ENCODE measurements at regions not wholly inside any gene's neighbourhood (a gene's known extent, or its start where the extent isn't known, plus 50 kb on each side); places are given as distances from the start of the nearest gene placed in this dataset.

- ATAC-seq: no peak
Observed at GRCh38 chr18:8893221-8893620, 187.9 kb downstream of the MTCL1 start.

GRCh38 chr18:8893628-8894231 lies 188.4 kb downstream of the MTCL1 start:
- ATAC-seq: no peak
- TF ChIP-seq ARNTL (CRISPR knock-in tag; IDR thresholded peaks at IDR 0.05; ENCODE audit: borderline replicate concordance, low read depth): no peak
- TF ChIP-seq PPARA (CRISPR knock-in tag; IDR thresholded peaks at IDR 0.05; ENCODE audit: borderline replicate concordance): no peak
- no peak for TF ChIP-seq ZNF8 (CRISPR knock-in tag; IDR thresholded peaks at IDR 0.05)
- TF ChIP-seq ZNF70 (CRISPR knock-in tag; IDR thresholded peaks at IDR 0.05): no peak

More at GRCh38 chr18:8893221-8893620, 187.9 kb downstream of the MTCL1 start:
- no peak for TF ChIP-seq ESRRG (CRISPR knock-in tag; IDR thresholded peaks at IDR 0.05)
- no peak for TF ChIP-seq ARNTL (CRISPR knock-in tag; IDR thresholded peaks at IDR 0.05; ENCODE audit: borderline replicate concordance, low read depth)
- no peak for TF ChIP-seq CREB5 (CRISPR knock-in tag; IDR thresholded peaks at IDR 0.05; ENCODE audit: low read depth)
- no peak for TF ChIP-seq ZC3H10 (CRISPR knock-in tag; IDR thresholded peaks at IDR 0.05)
- no peak for TF ChIP-seq GLIS3 (CRISPR knock-in tag; IDR thresholded peaks at IDR 0.05)
- TF ChIP-seq ZNF565 (CRISPR knock-in tag; conservative IDR thresholded peaks at IDR 0.05; ENCODE audit: low read depth): no peak
- TF ChIP-seq PPARA (CRISPR knock-in tag; IDR thresholded peaks at IDR 0.05; ENCODE audit: borderline replicate concordance): no peak
- no peak for TF ChIP-seq ZFP3 (CRISPR knock-in tag; IDR thresholded peaks at IDR 0.05)
- TF ChIP-seq TSHZ2 (CRISPR knock-in tag; IDR thresholded peaks at IDR 0.05): no peak
- TF ChIP-seq CSRNP3 (CRISPR knock-in tag; IDR thresholded peaks at IDR 0.05): no peak
- no peak for TF ChIP-seq CSDC2 (CRISPR knock-in tag; IDR thresholded peaks at IDR 0.05)

- TF ChIP-seq SNAI2 (CRISPR knock-in tag; IDR thresholded peaks at IDR 0.05) (no peak), ZC3H10 (CRISPR knock-in tag; IDR thresholded peaks at IDR 0.05) (no peak)
- ATAC-seq: no peak
Observed at GRCh38 chr18:8894823-8895222, 189.5 kb downstream of the MTCL1 start.

- ATAC-seq: no peak
- no peak for TF ChIP-seq ISL1 (CRISPR knock-in tag; IDR thresholded peaks at IDR 0.05)
- TF ChIP-seq ZNF70 (CRISPR knock-in tag; IDR thresholded peaks at IDR 0.05): no peak
- no peak for TF ChIP-seq ZNF8 (CRISPR knock-in tag; IDR thresholded peaks at IDR 0.05)
- TF ChIP-seq PPARA (CRISPR knock-in tag; IDR thresholded peaks at IDR 0.05; ENCODE audit: borderline replicate concordance): no peak
- no peak for TF ChIP-seq PATZ1 (CRISPR knock-in tag; IDR thresholded peaks at IDR 0.05; ENCODE audit: borderline replicate concordance)
- TF ChIP-seq TSHZ2 (CRISPR knock-in tag; IDR thresholded peaks at IDR 0.05): no peak
- no peak for TF ChIP-seq ZFP30 (CRISPR knock-in tag; IDR thresholded peaks at IDR 0.05)
- no peak for TF ChIP-seq ZC3H10 (CRISPR knock-in tag; IDR thresholded peaks at IDR 0.05)
- no peak for TF ChIP-seq CSDC2 (CRISPR knock-in tag; IDR thresholded peaks at IDR 0.05)
- no peak for TF ChIP-seq RARB (CRISPR knock-in tag; IDR thresholded peaks at IDR 0.05)
- no peak for TF ChIP-seq SNAI2 (CRISPR knock-in tag; IDR thresholded peaks at IDR 0.05)
- no peak for TF ChIP-seq CSRNP3 (CRISPR knock-in tag; IDR thresholded peaks at IDR 0.05)
- TF ChIP-seq TOX (CRISPR knock-in tag; IDR thresholded peaks at IDR 0.05; ENCODE audit: borderline replicate concordance): no peak
- no peak for TF ChIP-seq POU6F1 (CRISPR knock-in tag; IDR thresholded peaks at IDR 0.05; ENCODE audit: borderline replicate concordance, low read depth)
- no peak for TF ChIP-seq GLIS3 (CRISPR knock-in tag; IDR thresholded peaks at IDR 0.05)
- no peak for TF ChIP-seq OSR1 (CRISPR knock-in tag; IDR thresholded peaks at IDR 0.05)
- no peak for TF ChIP-seq ESRRG (CRISPR knock-in tag; IDR thresholded peaks at IDR 0.05)
Observed at GRCh38 chr18:8895341-8895740, 190.0 kb downstream of the MTCL1 start.

Measured in SK-N-SH treated with all-trans-retinoic acid at 6 μM for 48 hours (cell line).